DMS53 treated with DMSO at 0.1 percent for 48 hours (cell line): ENCODE measurements at regions not wholly inside any gene's neighbourhood (a gene's known extent, or its start where the extent isn't known, plus 50 kb on each side); places are given as distances from the start of the nearest gene placed in this dataset.

Experiments used
- DNase-seq: peaks from one replicate; lab custom pipeline; 2025; ENCODE audit not compliant: unreplicated experiment; lab: John Stamatoyannopoulos, UW

DNA sequence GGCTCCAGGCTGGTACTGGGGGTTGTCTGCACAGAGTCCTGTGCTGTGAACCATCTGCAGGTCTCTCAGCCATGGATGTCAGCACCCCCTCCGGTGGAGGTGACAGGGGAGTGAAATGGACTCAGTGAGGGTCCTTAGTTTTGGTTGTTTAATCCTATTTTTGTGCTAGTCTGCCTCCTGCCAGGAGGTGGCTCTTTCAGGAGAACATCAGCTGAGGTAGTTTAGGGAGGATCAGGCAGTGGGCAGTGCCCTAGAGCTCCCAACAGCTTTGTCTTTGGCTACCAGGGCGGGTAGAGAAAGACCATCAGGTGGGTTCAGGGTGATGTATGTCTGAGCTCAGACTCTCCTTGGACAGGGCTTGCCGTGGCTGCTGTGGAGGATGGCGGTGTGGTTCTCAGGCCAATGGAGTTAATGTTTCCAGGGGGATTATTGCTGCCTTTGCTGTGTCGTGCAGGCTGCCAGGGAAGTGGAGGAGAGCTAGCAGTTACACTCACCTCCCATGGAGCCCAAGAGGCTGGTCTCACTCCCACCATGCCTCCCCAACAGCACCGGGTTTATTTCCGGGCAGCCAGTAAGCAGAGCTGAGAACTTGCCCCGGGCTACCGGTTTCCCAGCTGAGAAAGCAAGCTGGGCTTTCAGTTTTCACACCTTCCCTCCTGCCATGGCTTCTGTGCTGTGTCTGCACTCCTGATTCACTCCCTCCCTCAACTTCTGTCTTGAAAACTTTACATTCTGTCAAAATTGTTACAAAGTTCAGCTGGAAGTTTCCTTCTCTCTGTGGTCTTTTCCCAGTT is 563.4 kb downstream of the XIRP2 start:
- no peak for DNase-seq

GRCh38 chr2:167450364-167450763 is 562.1 kb downstream of the XIRP2 start:
- DNase-seq, result no peak

GRCh38 chr2:167440382-167440781 is 552.1 kb downstream of the XIRP2 start:
- no peak for DNase-seq

GRCh38 chr2:167438206-167438605 is 549.9 kb downstream of the XIRP2 start:
- peak; percentile 83 for DNase-seq

- no peak for DNase-seq
These were observed 543.7 kb downstream of the XIRP2 start for GRCh38 chr2:167431949-167432348.

DNA sequence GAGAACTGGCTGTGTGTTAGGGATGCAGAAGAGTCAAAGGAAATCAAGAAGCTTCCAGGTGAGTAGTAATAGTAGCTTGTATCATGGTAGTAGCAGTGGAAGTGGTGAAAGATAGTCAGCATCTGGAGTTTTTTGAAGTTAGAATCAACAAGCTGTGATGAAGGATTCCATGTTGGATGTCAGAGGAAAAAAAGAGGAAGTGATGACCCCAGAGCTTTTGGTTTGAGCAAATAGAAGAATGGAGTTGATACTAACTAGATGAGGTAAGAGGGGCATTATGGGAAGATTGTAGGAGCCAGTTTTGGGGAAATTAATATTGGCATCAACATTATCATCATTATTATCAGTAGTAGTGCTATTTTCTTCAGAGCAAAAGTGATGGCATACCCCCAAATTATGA is 542.2 kb downstream of the XIRP2 start:
- no peak for DNase-seq

GRCh38 chr2:167424803-167425755 is 536.8 kb downstream of the XIRP2 start:
- no peak for DNase-seq

GRCh38 chr2:167424221-167424620 is 535.9 kb downstream of the XIRP2 start:
- DNase-seq, result no peak

GRCh38 chr2:167423731-167424130 is 535.5 kb downstream of the XIRP2 start:
- DNase-seq, result no peak

DNA sequence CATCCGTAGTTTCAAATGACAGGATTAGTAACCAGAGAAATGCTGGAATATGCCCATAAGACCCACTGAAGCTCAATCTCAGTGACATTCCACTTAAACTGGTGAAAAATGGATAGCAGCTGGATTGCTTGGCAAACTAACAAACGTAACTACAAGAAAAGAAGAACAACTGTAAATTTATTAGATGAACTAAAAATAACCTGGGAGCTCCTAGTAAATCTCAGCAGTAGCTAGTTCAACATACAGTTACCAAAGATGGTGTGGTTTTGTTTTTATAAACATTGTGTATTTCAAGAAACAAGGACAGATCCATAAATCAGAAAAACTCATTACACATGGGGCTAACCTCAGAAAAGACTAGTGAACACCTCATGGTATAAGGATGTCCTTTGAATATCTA is 531.9 kb downstream of the XIRP2 start:
- DNase-seq, result no peak

- no peak for DNase-seq
These were observed 526.8 kb downstream of the XIRP2 start for GRCh38 chr2:167415068-167415467.

DNA sequence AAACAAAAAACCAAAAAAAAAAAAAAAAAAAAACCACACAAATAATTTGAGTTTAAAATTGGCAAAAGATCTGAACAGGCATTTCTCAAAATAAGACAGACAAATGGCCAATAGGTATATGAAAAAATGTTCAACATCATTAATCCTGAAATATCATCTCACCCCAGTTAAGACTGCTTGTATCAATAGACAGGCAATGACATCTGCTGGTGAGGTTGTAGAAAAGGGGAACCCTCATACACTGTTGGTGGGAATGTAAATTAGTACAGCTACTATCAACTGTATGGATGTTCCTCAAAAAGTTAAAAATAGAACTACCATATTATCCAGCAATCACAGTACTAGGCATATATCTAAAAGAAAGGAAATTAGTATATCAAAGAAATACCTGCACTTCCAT is 523.1 kb downstream of the XIRP2 start:
- no peak for DNase-seq

- no peak for DNase-seq
These were observed 518.3 kb downstream of the XIRP2 start for GRCh38 chr2:167406558-167406957.

GRCh38 chr2:167404627-167405284 is 516.5 kb downstream of the XIRP2 start:
- DNase-seq, result no peak

- no peak for DNase-seq
These were observed 513.0 kb downstream of the XIRP2 start for GRCh38 chr2:167401309-167401708.

DNA sequence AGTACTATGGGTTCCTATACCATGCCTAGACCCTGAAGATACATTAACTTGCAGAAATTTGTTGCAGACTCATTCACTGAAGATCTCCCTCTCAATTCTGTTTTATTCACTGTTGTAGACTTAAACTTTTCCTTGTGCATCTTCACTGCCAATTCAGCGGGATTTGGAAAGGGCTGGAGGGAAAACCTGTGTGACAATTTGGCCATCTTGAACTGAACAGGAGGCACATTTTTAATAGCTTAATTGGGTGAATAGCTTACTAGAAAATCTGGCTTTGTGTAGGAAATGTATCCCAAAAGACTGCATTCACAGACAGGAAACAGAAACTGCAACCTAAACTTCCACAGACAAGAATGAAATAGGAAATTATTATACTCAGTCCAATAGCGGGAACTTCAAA is 512.3 kb downstream of the XIRP2 start:
- no peak for DNase-seq

DNA sequence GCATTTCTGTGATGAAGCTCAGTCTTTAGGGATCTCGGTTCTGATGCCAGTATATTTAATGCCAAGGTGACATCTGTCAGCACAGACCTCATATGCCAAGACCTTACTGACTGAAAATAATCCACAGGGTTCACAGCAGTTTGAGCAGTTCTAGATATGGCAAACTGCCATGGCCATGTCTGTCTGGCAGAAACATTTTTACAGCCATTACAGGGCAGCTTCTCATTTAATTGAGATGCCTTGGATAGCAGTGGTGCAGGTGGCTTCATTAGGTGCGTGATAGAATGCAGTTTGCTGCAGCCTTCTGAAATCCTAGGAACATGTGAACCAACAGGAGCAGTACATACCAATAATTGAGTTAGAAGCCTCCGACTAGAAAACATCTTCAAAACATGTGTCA is 510.6 kb downstream of the XIRP2 start:
- no peak for DNase-seq

DNA sequence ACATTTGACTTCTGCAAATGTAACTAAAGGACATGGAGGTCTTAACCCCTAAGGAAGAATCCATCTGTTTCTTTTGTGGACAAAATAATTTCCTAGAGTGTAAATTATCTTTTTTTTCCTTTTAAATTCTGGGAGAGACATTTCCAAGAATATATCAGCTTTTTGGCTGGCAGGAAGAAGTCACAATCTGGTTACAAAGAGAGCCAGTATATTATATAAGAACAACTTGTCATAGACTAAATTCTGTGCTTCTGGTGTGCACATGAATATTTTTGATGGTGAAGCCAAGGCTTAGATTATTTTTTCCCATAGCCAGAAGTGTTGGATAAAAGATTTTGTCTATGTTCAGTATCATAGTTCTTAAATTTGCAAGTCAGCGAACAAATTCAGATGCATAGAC is 500.6 kb downstream of the XIRP2 start:
- DNase-seq, result no peak

GRCh38 chr2:167388497-167388896 is 500.2 kb downstream of the XIRP2 start:
- no peak for DNase-seq

DNA sequence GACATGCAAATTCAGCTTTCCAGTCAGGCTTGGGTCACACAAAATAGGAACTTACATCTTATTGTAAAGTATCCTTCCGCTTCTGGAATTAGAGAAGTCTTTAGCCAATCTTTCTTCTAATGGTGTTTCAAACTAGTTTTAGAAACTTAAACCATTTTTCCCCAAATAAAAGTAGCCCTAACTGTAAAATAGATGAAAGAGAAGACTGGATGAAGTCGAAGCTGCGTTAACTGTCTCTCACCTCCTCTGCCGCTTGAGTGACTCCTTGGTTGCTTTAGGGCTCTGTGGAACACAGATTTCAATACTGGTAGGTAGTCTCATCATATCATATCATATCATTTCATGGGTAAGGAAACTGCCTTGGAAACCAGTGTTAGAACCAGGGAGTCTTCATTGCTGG is 498.4 kb downstream of the XIRP2 start:
- DNase-seq, result no peak

GRCh38 chr2:167383610-167384194 is 495.4 kb downstream of the XIRP2 start:
- no peak for DNase-seq
